HepG2 (cell line): ENCODE measurements at regions not wholly inside any gene's neighbourhood (a gene's known extent, or its start where the extent isn't known, plus 50 kb on each side); places are given as distances from the start of the nearest gene placed in this dataset.

ENCODE experiments used
- ATAC-seq: fragments of 200-7000 bp; cut with Tn5 transposase; 3 replicates; pipeline ENCODE4 v1.9.1; 2020; ENCODE audit warnings: mild to moderate bottlenecking, moderate library complexity
- BruUV-seq: library from RNA; stranded (reverse); fragments of 400-500 nt; replicated peaks from 2 replicates; lab custom pipeline; 2021; lab: Mats Ljungman, UMichigan
- CTCF ChIA-PET: fragments of 300-600 bp; formaldehyde crosslinking; extraction: SDS; loops from one replicate; lab custom pipeline; 2021; ENCODE audit warnings: low total read pairs, inconsistent platforms, low intra/inter-chr PET ratio; lab: Yijun Ruan, JAX
- POLR2A ChIA-PET: fragments of 350-600 bp; sonication (Branson Sonifier 250); formaldehyde crosslinking; loops from one replicate; lab custom pipeline; 2020; ENCODE audit warnings: antibody characterized with exemption, inconsistent platforms; lab: Yijun Ruan, JAX
- DNase-seq: peaks from one replicate; pipeline ENCODE4 v3.0.0-alpha.2; 2015; ENCODE audit warnings: low spot score
- FAIRE-seq: peaks from 3 replicates; lab custom pipeline; 2011; peaks lifted over from hg19 to GRCh38; lab: Jason Lieb, UNC
- H2AFZ ChIP-seq: one replicate; pipeline ENCODE4 v1.6.1; 2011; ENCODE audit warnings: low read length, inconsistent platforms
- H3K27ac ChIP-seq: fragments of 300-600 bp; 3 replicates; pipeline ENCODE4 v1.8.0; 2011; ENCODE audit warnings: mixed run types, mild to moderate bottlenecking, mixed read lengths, low read length, inconsistent platforms; ENCODE audit not compliant: insufficient read depth; ENCODE audit errors: extremely low read length
- H3K27me3 ChIP-seq, 2 experiments: fragments of 200-600 bp in 1 of 2; 2 replicates in 1 of 2; 3 replicates in 1 of 2; pipeline versions ENCODE4 v1.6.0 to v1.8.0; 2011; ENCODE audit warnings: low read length in 2 of 2, mild to moderate bottlenecking in 2 of 2, moderate library complexity in 2 of 2, inconsistent platforms in 1 of 2; ENCODE audit not compliant: insufficient read depth in 2 of 2, control insufficient read depth in 1 of 2
- H3K36me3 ChIP-seq, 2 experiments: fragments of 200-600 bp in 1 of 2; replicated peaks in 1 of 2; 2 replicates in 1 of 2; 3 replicates in 1 of 2; pipeline versions ENCODE4 v1.5.1 to v1.8.0; 2011; ENCODE audit warnings: low read length in 2 of 2, inconsistent platforms in 1 of 2; ENCODE audit not compliant: insufficient read depth in 2 of 2, control insufficient read depth in 1 of 2
- H3K4me1 ChIP-seq: 2 replicates; pipeline ENCODE4 v1.5.1; 2012; ENCODE audit warnings: low read length, inconsistent platforms; ENCODE audit not compliant: insufficient read depth
- H3K4me2 ChIP-seq: 2 replicates; pipeline ENCODE4 v1.6.0; 2011; ENCODE audit warnings: low read depth, low read length, inconsistent platforms
- H3K4me3 ChIP-seq, 3 experiments: fragments of 200-600 bp in 1 of 3; sonication (generic), shearing (Covaris generic) in 1 of 3; replicated peaks in 1 of 3; 2 replicates each; pipeline ENCODE4 v1.5.1; 2011 to 2016; ENCODE audit warnings: low read length in 3 of 3, inconsistent platforms in 2 of 3, low read depth in 2 of 3, mild to moderate bottlenecking in 2 of 3, control low read depth in 1 of 3, mixed read lengths in 1 of 3; ENCODE audit not compliant: insufficient read depth in 1 of 3
- H3K79me2 ChIP-seq: one replicate; pipeline ENCODE4 v1.6.1; 2011; ENCODE audit warnings: low read length, inconsistent platforms; ENCODE audit not compliant: insufficient read depth
- H3K9ac ChIP-seq: 2 replicates; pipeline ENCODE4 v1.6.0; 2011; ENCODE audit warnings: mild to moderate bottlenecking, low read depth, low read length, inconsistent platforms; ENCODE audit not compliant: insufficient read depth
- H3K9me3 ChIP-seq: 2 replicates; pipeline ENCODE4 v1.5.1; 2012; ENCODE audit warnings: mild to moderate bottlenecking, low read length
- H4K20me1 ChIP-seq: 2 replicates; pipeline ENCODE4 v1.6.0; 2011; ENCODE audit warnings: inconsistent platforms, mild to moderate bottlenecking, low read length, moderate library complexity; ENCODE audit not compliant: insufficient read depth
- GATA4 ChIP-seq: sonication (generic); IDR thresholded peaks from 2 replicates; pipeline ENCODE4 v1.6.1; 2016; ENCODE audit warnings: antibody characterized with exemption, low read depth, borderline replicate concordance
- HNRNPLL ChIP-seq: fragments of 200-400 bp; formaldehyde crosslinking; IDR thresholded peaks from 2 replicates; pipeline ENCODE4 v1.6.1; 2017; ENCODE audit warnings: mild to moderate bottlenecking, low read depth, low read length; ENCODE audit not compliant: poor library complexity, severe bottlenecking
- MEF2D ChIP-seq: sonication (generic); formaldehyde crosslinking; IDR thresholded peaks from 2 replicates; pipeline ENCODE4 v1.5.1; 2020; ENCODE audit warnings: mild to moderate bottlenecking, missing genetic modification reagents
- NCOA5 ChIP-seq: sonication (generic); formaldehyde crosslinking; IDR thresholded peaks from 2 replicates; pipeline ENCODE4 v1.4.0; 2020; ENCODE audit warnings: missing genetic modification reagents
- PHB2 ChIP-seq: fragments of 450-650 bp; IDR thresholded peaks from 2 replicates; pipeline ENCODE4 v1.6.1; 2018; ENCODE audit not compliant: partially characterized antibody
- RAD51 ChIP-seq: fragments of 450-650 bp; IDR thresholded peaks from 2 replicates; pipeline ENCODE4 v1.6.1; 2016; ENCODE audit warnings: borderline replicate concordance
- RFXAP ChIP-seq: sonication (generic); formaldehyde crosslinking; IDR thresholded peaks from 2 replicates; pipeline ENCODE4 v1.4.0; 2020; ENCODE audit warnings: missing genetic modification reagents, borderline replicate concordance
- RXRB ChIP-seq: IDR thresholded peaks from 2 replicates; pipeline ENCODE4 v1.6.1; 2016; ENCODE audit warnings: borderline replicate concordance, missing genetic modification reagents, missing compliant biosample characterization
- SIX4 ChIP-seq: sonication (generic); formaldehyde crosslinking; IDR thresholded peaks from 2 replicates; pipeline ENCODE4 v1.4.0; 2020; ENCODE audit warnings: missing genetic modification reagents
- SRSF9 ChIP-seq: fragments of 200-400 bp; formaldehyde crosslinking; IDR thresholded peaks from 2 replicates; pipeline ENCODE4 v1.6.1; 2018; ENCODE audit warnings: borderline replicate concordance, mild to moderate bottlenecking, low read depth, low read length; ENCODE audit not compliant: insufficient read depth, poor library complexity, severe bottlenecking
- TBX3 ChIP-seq: fragments of 450-650 bp; IDR thresholded peaks from 2 replicates; pipeline ENCODE4 v1.6.1; 2017; ENCODE audit warnings: antibody characterized with exemption, mild to moderate bottlenecking, inconsistent platforms, borderline replicate concordance
- THAP7 ChIP-seq: sonication (generic); formaldehyde crosslinking; IDR thresholded peaks from 2 replicates; pipeline ENCODE4 v1.8.1; 2023; ENCODE audit warnings: mild to moderate bottlenecking, missing genetic modification reagents
- TP53 ChIP-seq: sonication (generic); formaldehyde crosslinking; conservative IDR thresholded peaks from 2 replicates; pipeline ENCODE4 v1.4.0; 2020; ENCODE audit warnings: missing genetic modification reagents
- ZBTB7B ChIP-seq: sonication (generic); formaldehyde crosslinking; IDR thresholded peaks from 2 replicates; pipeline ENCODE4 v1.4.0; 2020; ENCODE audit warnings: missing genetic modification reagents
- ZNF275 ChIP-seq: sonication (generic); formaldehyde crosslinking; IDR thresholded peaks from 2 replicates; pipeline ENCODE4 v1.8.0; 2022; ENCODE audit warnings: missing genetic modification reagents, mild to moderate bottlenecking, inconsistent platforms, borderline replicate concordance
- ZNF558 ChIP-seq: sonication (generic); formaldehyde crosslinking; IDR thresholded peaks from 2 replicates; pipeline ENCODE4 v1.9.0; 2022; ENCODE audit warnings: mild to moderate bottlenecking, missing genetic modification reagents, borderline replicate concordance
- ZNF747 ChIP-seq: sonication (generic); formaldehyde crosslinking; IDR thresholded peaks from 2 replicates; pipeline ENCODE4 v1.8.1; 2023; ENCODE audit warnings: missing genetic modification reagents, mild to moderate bottlenecking, borderline replicate concordance
- WGBS: methylation state at CpG from one replicate; pipeline ENCODE4 v1.1.6; 2017; ENCODE audit warnings: low lambda C conversion rate; 5-methylcytosine and 5-hydroxymethylcytosine counted together
- in situ Hi-C: cut with HindIII; loops from 2 replicates; pipeline ENCODE4 v1.10.0; 2017; ENCODE audit warnings: low pct_unique_long_range_greater_than_20kb; ENCODE audit not compliant: extremely low pct_ligation_motif_present
- intact Hi-C: fragments of 100-400 bp; cut with micrococcal nuclease; formaldehyde crosslinking; loops from one replicate; pipeline ENCODE4 v1.10.0; 2022; ENCODE audit not compliant: unreplicated experiment

GRCh38 chr2:122219504-122219903 is 464.1 kb downstream of the TSN start:
- no peaks in the 10 kb centered on the region; a peak in 1 of 5 replicates for H3K27me3 ChIP-seq
- DNase-seq, result no peak
- in situ Hi-C loops, result no loop called here
- no peak overlapping the region for H3K9ac ChIP-seq
- no peak for TF ChIP-seq PHB2
- peak; percentile 57; the same call in 1 of the 2 replicates for TF ChIP-seq RAD51
- no peaks in the 10 kb centered on the region for H3K36me3 ChIP-seq
- H4K20me1 ChIP-seq, result no peaks in the 10 kb centered on the region; the same call in 1 of the 2 replicates
- intact Hi-C loops, result no loop called here
- no peak overlapping the region for H3K27ac ChIP-seq
- ChIA-PET CTCF (no interaction called here), POLR2A (no interaction called here)
- no TSS peak for BruUV-seq
- no peaks in the 10 kb centered on the region for H3K9me3 ChIP-seq
- no peak for FAIRE-seq
- H3K79me2 ChIP-seq, result no peaks in the 10 kb centered on the region
- H3K4me1 ChIP-seq, result no peaks in the 10 kb centered on the region
- WGBS, result 45% methylated on average over 9 of the region's 9 CpGs
- no peak overlapping the region for H2AFZ ChIP-seq
- ATAC-seq, result no peak
- no peak overlapping the region for H3K4me3 ChIP-seq
- H3K4me2 ChIP-seq, result no peak overlapping the region

DNA sequence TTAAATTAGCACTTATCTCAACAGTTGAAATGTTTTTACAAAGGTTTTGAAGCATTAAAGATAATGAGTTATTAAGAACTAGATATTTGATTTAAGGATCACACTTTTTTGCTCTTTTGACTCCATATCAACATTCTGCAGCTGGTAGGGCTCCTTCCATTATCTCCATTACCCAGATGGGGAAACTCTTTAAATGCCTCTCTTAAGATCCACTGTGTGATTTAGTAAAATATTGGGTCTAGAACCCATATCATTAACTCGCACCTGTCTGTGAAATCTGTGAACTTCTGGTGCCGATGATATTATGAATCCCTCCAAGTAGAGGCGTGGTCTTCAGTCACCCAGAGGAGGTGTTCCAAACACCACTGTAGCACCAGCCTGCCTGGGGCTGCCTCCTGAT is 466.2 kb downstream of the TSN start:
- no peak overlapping the region for H3K4me3 ChIP-seq
- no peak for FAIRE-seq

More for the DNA sequence above, 466.2 kb downstream of the TSN start:
- H2AFZ ChIP-seq, result no peak overlapping the region
- no peak overlapping the region for H3K4me2 ChIP-seq
- POLR2A ChIA-PET, result no interaction called here
- no peaks in the 10 kb centered on the region for H3K9me3 ChIP-seq
- ATAC-seq (no peak), DNase-seq (no peak)
- no peak overlapping the region for H3K9ac ChIP-seq
- H3K79me2 ChIP-seq, result no peaks in the 10 kb centered on the region
- H3K27ac ChIP-seq, result no peak overlapping the region
- no peaks in the 10 kb centered on the region for H3K36me3 ChIP-seq
- no peaks in the 10 kb centered on the region; a peak in 1 of 5 replicates for H3K27me3 ChIP-seq
- no TSS peak for BruUV-seq
- TF ChIP-seq THAP7 (CRISPR knock-in tag), result no peak
- TF ChIP-seq TP53, result no peak
- TF ChIP-seq ZBTB7B (CRISPR knock-in tag), result no peak
- TF ChIP-seq ZNF558 (CRISPR knock-in tag), result no peak
- TF ChIP-seq NCOA5 (CRISPR knock-in tag), result no peak
- no peak for TF ChIP-seq HNRNPLL
- no peak for TF ChIP-seq RFXAP (CRISPR knock-in tag)
- no peak for TF ChIP-seq SRSF9
- TF ChIP-seq RXRB (CRISPR knock-in tag), result no peak
- no peak for TF ChIP-seq ZNF275 (CRISPR knock-in tag)
- no peak for TF ChIP-seq ZNF747 (CRISPR knock-in tag)
- no peak for TF ChIP-seq SIX4
- TF ChIP-seq TBX3, result no peak
- no peak for TF ChIP-seq MEF2D (CRISPR knock-in tag)
- TF ChIP-seq GATA4, result no peak
- TF ChIP-seq, all 625 proteins: peak for 0
- H4K20me1 ChIP-seq, result no peaks in the 10 kb centered on the region; the same call in 1 of the 2 replicates
- CTCF ChIA-PET, result no interaction called here
- in situ Hi-C loops, result no loop called here
- no peaks in the 10 kb centered on the region for H3K4me1 ChIP-seq
- WGBS, result 5% methylated on average over 3 of the region's 3 CpGs
- intact Hi-C loops, result no loop called here
